ENCODE measurements at regions not wholly inside any gene's neighbourhood (a gene's known extent, or its start where the extent isn't known, plus 50 kb on each side); places are given as distances from the start of the nearest gene placed in this dataset.

DNA sequence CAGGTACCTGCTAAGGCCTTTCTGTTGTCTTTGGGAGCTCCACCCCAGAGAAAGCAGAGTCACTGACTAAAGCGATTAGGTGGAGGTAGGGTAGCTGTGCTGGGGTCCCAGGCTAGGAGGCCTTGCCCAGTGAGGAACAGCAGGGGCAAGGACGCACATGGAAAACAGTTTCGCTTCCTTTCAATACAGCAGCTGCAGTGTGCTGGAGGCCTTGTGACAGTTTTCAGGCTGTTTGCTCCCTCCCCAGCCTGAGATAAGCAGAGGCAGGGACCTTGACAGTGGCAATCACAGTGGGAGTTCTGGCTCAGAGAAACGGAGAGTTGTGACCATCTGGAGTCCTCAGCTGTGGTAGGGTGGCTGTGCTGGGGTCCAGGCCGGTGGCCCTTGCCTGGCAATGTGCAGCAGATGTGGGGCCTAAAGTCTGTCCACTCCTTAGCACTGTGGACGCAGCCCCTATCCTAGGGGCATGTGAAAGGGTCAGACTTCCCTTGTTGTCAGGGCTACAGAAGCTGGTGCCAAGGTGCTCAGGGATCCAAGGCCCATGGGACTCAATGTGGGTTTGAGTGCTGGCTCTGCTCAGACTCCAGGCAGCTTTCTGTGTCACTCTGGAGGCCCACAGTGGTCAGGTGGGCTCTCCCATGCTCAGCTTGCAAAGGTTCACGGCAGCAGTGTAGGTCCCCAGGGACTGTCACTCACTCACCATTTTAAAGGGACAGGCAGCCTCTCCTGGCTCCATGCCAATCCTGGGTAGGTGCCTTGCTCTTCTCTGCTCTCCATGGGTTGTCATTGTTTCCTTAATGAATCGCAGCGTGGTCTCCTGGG is 534.9 kb upstream of the FMR1 start:
- TF ChIP-seq, protein P1, sequence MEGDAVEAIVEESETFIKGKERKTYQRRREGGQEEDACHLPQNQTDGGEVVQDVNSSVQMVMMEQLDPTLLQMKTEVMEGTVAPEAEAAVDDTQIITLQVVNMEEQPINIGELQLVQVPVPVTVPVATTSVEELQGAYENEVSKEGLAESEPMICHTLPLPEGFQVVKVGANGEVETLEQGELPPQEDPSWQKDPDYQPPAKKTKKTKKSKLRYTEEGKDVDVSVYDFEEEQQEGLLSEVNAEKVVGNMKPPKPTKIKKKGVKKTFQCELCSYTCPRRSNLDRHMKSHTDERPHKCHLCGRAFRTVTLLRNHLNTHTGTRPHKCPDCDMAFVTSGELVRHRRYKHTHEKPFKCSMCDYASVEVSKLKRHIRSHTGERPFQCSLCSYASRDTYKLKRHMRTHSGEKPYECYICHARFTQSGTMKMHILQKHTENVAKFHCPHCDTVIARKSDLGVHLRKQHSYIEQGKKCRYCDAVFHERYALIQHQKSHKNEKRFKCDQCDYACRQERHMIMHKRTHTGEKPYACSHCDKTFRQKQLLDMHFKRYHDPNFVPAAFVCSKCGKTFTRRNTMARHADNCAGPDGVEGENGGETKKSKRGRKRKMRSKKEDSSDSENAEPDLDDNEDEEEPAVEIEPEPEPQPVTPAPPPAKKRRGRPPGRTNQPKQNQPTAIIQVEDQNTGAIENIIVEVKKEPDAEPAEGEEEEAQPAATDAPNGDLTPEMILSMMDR (IDR thresholded peaks at IDR 0.05): no peak
- TF ChIP-seq POLR2A (IDR thresholded peaks at IDR 0.05): no peak
- TF ChIP-seq EP300 (IDR thresholded peaks at IDR 0.05): no peak
